ENCODE measurements at regions not wholly inside any gene's neighbourhood (a gene's known extent, or its start where the extent isn't known, plus 50 kb on each side); places are given as distances from the start of the nearest gene placed in this dataset.

GRCh38 chr10:52463826-52464225 lies 149.7 kb downstream of the DKK1 start:
- no peaks in the 10 kb centered on the region for H3K4me1 ChIP-seq (ENCODE audit: control insufficient read depth in 4 of 4, insufficient read depth in 4 of 4, low read length in 3 of 4)
- no peaks in the 10 kb centered on the region for H3K36me3 ChIP-seq (ENCODE audit: control insufficient read depth in 4 of 4, insufficient read depth in 3 of 4, low read depth in 1 of 4, low read length in 3 of 4)
- no peaks in the 10 kb centered on the region for H3K27me3 ChIP-seq (ENCODE audit: control insufficient read depth in 4 of 4, insufficient read depth in 4 of 4, low read length in 3 of 4)
- H3K9me3 ChIP-seq (ENCODE audit: control insufficient read depth in 4 of 4, low read length in 3 of 4): no peaks in the 10 kb centered on the region
- no peak overlapping the region for H3K27ac ChIP-seq (ENCODE audit: low read depth in 1 of 2, low read length in 2 of 2)
- H3K4me3 ChIP-seq (ENCODE audit: low read depth in 1 of 3, low read length in 3 of 3): no peak overlapping the region
- no peak for TF ChIP-seq RAD21 (IDR thresholded peaks at IDR 0.05)
- no peak for TF ChIP-seq SP1 (IDR thresholded peaks at IDR 0.05)
- TF ChIP-seq YY1 (IDR thresholded peaks at IDR 0.05): no peak
- no peak for TF ChIP-seq NR2F2 (IDR thresholded peaks at IDR 0.05)
- TF ChIP-seq HNF4G (IDR thresholded peaks at IDR 0.05): no peak
- TF ChIP-seq GABPA (IDR thresholded peaks at IDR 0.05 in 1 of 2, conservative IDR thresholded peaks at IDR 0.05 in 1 of 2): no peak
- TF ChIP-seq JUND (IDR thresholded peaks at IDR 0.05): no peak
- TF ChIP-seq FOXA2 (IDR thresholded peaks at IDR 0.05): no peak
- no peak for TF ChIP-seq FOXA1 (IDR thresholded peaks at IDR 0.05)
- no peak for TF ChIP-seq RXRA (IDR thresholded peaks at IDR 0.05)
- TF ChIP-seq CTCF (IDR thresholded peaks at IDR 0.05; ENCODE audit: low read depth, low read length, missing input control): no peak
- TF ChIP-seq TAF1 (conservative IDR thresholded peaks at IDR 0.05): no peak
- no peak for TF ChIP-seq ATF3 (IDR thresholded peaks at IDR 0.05)
- TF ChIP-seq, protein P1, sequence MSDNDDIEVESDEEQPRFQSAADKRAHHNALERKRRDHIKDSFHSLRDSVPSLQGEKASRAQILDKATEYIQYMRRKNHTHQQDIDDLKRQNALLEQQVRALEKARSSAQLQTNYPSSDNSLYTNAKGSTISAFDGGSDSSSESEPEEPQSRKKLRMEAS (IDR thresholded peaks at IDR 0.05): no peak
- TF ChIP-seq HNF4A (conservative IDR thresholded peaks at IDR 0.05): no peak
- TF ChIP-seq REST (IDR thresholded peaks at IDR 0.05): no peak
- TF ChIP-seq, protein P2, sequence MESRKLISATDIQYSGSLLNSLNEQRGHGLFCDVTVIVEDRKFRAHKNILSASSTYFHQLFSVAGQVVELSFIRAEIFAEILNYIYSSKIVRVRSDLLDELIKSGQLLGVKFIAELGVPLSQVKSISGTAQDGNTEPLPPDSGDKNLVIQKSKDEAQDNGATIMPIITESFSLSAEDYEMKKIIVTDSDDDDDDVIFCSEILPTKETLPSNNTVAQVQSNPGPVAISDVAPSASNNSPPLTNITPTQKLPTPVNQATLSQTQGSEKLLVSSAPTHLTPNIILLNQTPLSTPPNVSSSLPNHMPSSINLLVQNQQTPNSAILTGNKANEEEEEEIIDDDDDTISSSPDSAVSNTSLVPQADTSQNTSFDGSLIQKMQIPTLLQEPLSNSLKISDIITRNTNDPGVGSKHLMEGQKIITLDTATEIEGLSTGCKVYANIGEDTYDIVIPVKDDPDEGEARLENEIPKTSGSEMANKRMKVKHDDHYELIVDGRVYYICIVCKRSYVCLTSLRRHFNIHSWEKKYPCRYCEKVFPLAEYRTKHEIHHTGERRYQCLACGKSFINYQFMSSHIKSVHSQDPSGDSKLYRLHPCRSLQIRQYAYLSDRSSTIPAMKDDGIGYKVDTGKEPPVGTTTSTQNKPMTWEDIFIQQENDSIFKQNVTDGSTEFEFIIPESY (IDR thresholded peaks at IDR 0.05): no peak
- DNase-seq (ENCODE audit: low spot score): no peak
- 65% methylated on average over 1 of the region's 1 CpG for WGBS
- no peak overlapping the region for H3K9ac ChIP-seq (ENCODE audit: low read depth in 1 of 2, low read length in 2 of 2)
